ENCODE measurements at regions not wholly inside any gene's neighbourhood (a gene's known extent, or its start where the extent isn't known, plus 50 kb on each side); places are given as distances from the start of the nearest gene placed in this dataset.

- H3K27me3 ChIP-seq: no peaks in the 10 kb centered on the region
- no peak for DNase-seq (ENCODE audit: low spot score in 2 of 2)
- H3K4me3 ChIP-seq: no peak overlapping the region
- H3K27ac ChIP-seq: no peak overlapping the region
- peaks cover 11% of the 10 kb centered on the region for H3K4me1 ChIP-seq
- WGBS: 75% methylated on average over 5 of the region's 5 CpGs
- H3K36me3 ChIP-seq: no peaks in the 10 kb centered on the region
- H3K9me3 ChIP-seq: no peaks in the 10 kb centered on the region
- no peak for TF ChIP-seq EP300 (IDR thresholded peaks at IDR 0.05)
- TF ChIP-seq CTCF (IDR thresholded peaks at IDR 0.05): no peak
- no peak for TF ChIP-seq POLR2AphosphoS5 (IDR thresholded peaks at IDR 0.05)
- TF ChIP-seq POLR2A (IDR thresholded peaks at IDR 0.05): no peak
These were observed 167.8 kb downstream of the BCL11A start for GRCh38 chr2:60385648-60386047.

- 54% methylated on average over 6 of the region's 6 CpGs for WGBS
- TF ChIP-seq POLR2AphosphoS5 (IDR thresholded peaks at IDR 0.05) (no peak), EP300 (IDR thresholded peaks at IDR 0.05) (no peak), CTCF (IDR thresholded peaks at IDR 0.05) (no peak), POLR2A (IDR thresholded peaks at IDR 0.05) (no peak)
- Histone ChIP-seq H3K4me1 (peaks cover 11% of the 10 kb centered on the region), H3K36me3 (no peaks in the 10 kb centered on the region), H3K27me3 (no peaks in the 10 kb centered on the region), H3K4me3 (no peak overlapping the region), H3K27ac (no peak overlapping the region), H3K9me3 (no peaks in the 10 kb centered on the region)
- DNase-seq (ENCODE audit: low spot score in 2 of 2): no peak
These were observed 169.9 kb downstream of the BCL11A start for GRCh38 chr2:60383401-60384143.

GRCh38 chr2:60380411-60380810, 173.0 kb downstream of the BCL11A start:
- Histone ChIP-seq H3K9me3 (no peaks in the 10 kb centered on the region), H3K36me3 (no peaks in the 10 kb centered on the region), H3K4me1 (peaks cover 11% of the 10 kb centered on the region), H3K4me3 (no peak overlapping the region), H3K27ac (no peak overlapping the region), H3K27me3 (no peaks in the 10 kb centered on the region)
- 92% methylated on average over 2 of the region's 2 CpGs for WGBS
- TF ChIP-seq CTCF (IDR thresholded peaks at IDR 0.05) (no peak), POLR2A (IDR thresholded peaks at IDR 0.05) (no peak), EP300 (IDR thresholded peaks at IDR 0.05) (no peak), POLR2AphosphoS5 (IDR thresholded peaks at IDR 0.05) (no peak)
- no peak for DNase-seq (ENCODE audit: low spot score in 2 of 2)

DNA sequence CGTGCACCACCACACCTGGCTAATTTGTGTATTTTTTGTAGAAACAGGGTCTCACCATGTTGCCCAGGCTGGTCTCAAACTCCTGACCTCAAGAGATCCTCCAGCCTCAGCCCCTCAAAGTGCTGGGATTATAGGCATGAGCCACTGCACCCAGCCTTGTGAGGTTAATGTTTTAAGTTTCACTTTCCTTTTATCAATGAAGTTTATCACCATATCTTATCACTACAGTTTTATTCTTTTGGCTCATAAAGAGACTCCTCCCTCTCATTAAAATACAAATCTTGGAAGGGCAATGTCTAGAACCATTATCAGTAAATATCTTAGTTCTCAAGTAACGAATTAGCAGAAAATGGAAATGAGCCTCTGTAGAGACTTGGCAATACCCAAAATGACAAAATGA, 173.8 kb downstream of the BCL11A start:
- TF ChIP-seq POLR2A (IDR thresholded peaks at IDR 0.05): no peak
- TF ChIP-seq EP300 (IDR thresholded peaks at IDR 0.05): no peak
- TF ChIP-seq CTCF (IDR thresholded peaks at IDR 0.05): no peak
- no peak for TF ChIP-seq POLR2AphosphoS5 (IDR thresholded peaks at IDR 0.05)
- no peaks in the 10 kb centered on the region for H3K27me3 ChIP-seq
- WGBS: 84% methylated on average over 2 of the region's 2 CpGs
- no peaks in the 10 kb centered on the region for H3K9me3 ChIP-seq
- H3K4me1 ChIP-seq: peaks cover 11% of the 10 kb centered on the region
- DNase-seq (ENCODE audit: low spot score in 2 of 2): no peak
- H3K36me3 ChIP-seq: no peaks in the 10 kb centered on the region
- no peak overlapping the region for H3K4me3 ChIP-seq
- H3K27ac ChIP-seq: no peak overlapping the region

- DNase-seq (ENCODE audit: low spot score in 2 of 2): no peak
- H3K4me3 ChIP-seq: no peak overlapping the region
- WGBS: 77% methylated on average over 7 of the region's 7 CpGs
- H3K27me3 ChIP-seq: no peaks in the 10 kb centered on the region
- H3K27ac ChIP-seq: no peak overlapping the region
- H3K36me3 ChIP-seq: no peaks in the 10 kb centered on the region
- H3K9me3 ChIP-seq: no peaks in the 10 kb centered on the region
- TF ChIP-seq POLR2AphosphoS5 (IDR thresholded peaks at IDR 0.05) (no peak), POLR2A (IDR thresholded peaks at IDR 0.05) (no peak), EP300 (IDR thresholded peaks at IDR 0.05) (no peak), CTCF (IDR thresholded peaks at IDR 0.05) (no peak)
- peaks cover 11% of the 10 kb centered on the region for H3K4me1 ChIP-seq
These were observed 174.2 kb downstream of the BCL11A start for GRCh38 chr2:60379216-60379615.
